WTC11 (cell line): ENCODE measurements at regions not wholly inside any gene's neighbourhood (a gene's known extent, or its start where the extent isn't known, plus 50 kb on each side); places are given as distances from the start of the nearest gene placed in this dataset.
"Not testable (repeated sequence)": the region's sequence is repeated elsewhere in the genome, so short reads cannot be mapped to it uniquely, and the experiment has no call there.

Experiments used
- ATAC-seq: fragments of 200-7000 bp; cut with Tn5 transposase; 2 replicates; pipeline ENCODE4 v1.10.0; 2021; ENCODE audit warnings: mild to moderate bottlenecking, moderate library complexity
- CTCF ChIA-PET: fragments of 300-600 bp; sonication (Branson Sonifier 250); formaldehyde crosslinking; loops from one replicate; lab custom pipeline; 2021; ENCODE audit warnings: antibody characterized with exemption; lab: Charles Lee
- POLR2A ChIA-PET: fragments of 350-600 bp; sonication (Branson Sonifier 250); formaldehyde crosslinking; loops from one replicate; lab custom pipeline; 2021; ENCODE audit warnings: antibody characterized with exemption; lab: Charles Lee
- DNase-seq: peaks from one replicate; pipeline ENCODE4 v3.0.0; 2021; ENCODE audit warnings: low spot score
- H3K27ac Mint-ChIP-seq: 2 replicates; pipeline ENCODE4 v1.8.0; 2021; ENCODE audit warnings: mixed read lengths
- H3K27me3 Mint-ChIP-seq: 2 replicates; pipeline ENCODE4 v1.8.0; 2021; ENCODE audit warnings: low read depth, mild to moderate bottlenecking, moderate library complexity, mixed read lengths
- H3K36me3 Mint-ChIP-seq: 2 replicates; pipeline ENCODE4 v1.8.0; 2021; ENCODE audit warnings: mixed read lengths
- H3K4me1 Mint-ChIP-seq: 2 replicates; pipeline ENCODE4 v1.8.0; 2022; ENCODE audit warnings: mixed read lengths
- H3K4me3 Mint-ChIP-seq: 2 replicates; pipeline ENCODE4 v1.8.0; 2021; ENCODE audit warnings: mild to moderate bottlenecking, moderate library complexity, mixed read lengths
- H3K9me3 Mint-ChIP-seq: 2 replicates; pipeline ENCODE4 v1.8.0; 2021; ENCODE audit warnings: mixed read lengths
- CREB1 ChIP-seq: sonication (generic); formaldehyde crosslinking; IDR thresholded peaks from 2 replicates; pipeline ENCODE4 v1.8.0; 2023; ENCODE audit warnings: mild to moderate bottlenecking, missing genetic modification reagents
- ETV6 ChIP-seq: sonication (generic); formaldehyde crosslinking; IDR thresholded peaks from 2 replicates; pipeline ENCODE4 v1.8.1; 2022; ENCODE audit warnings: mild to moderate bottlenecking, missing genetic modification reagents
- HMGA2 ChIP-seq: fragments of 250-450 bp; sonication (Bioruptor Pico); IDR thresholded peaks from 2 replicates; pipeline ENCODE4 v1.4.0; 2021; ENCODE audit warnings: mild to moderate bottlenecking, moderate library complexity
- NFATC4 ChIP-seq: fragments of 250-450 bp; sonication (Bioruptor Pico); IDR thresholded peaks from 2 replicates; pipeline ENCODE4 v1.9.0; 2021; ENCODE audit warnings: mild to moderate bottlenecking
- NFYB ChIP-seq: sonication (generic); formaldehyde crosslinking; conservative IDR thresholded peaks from 2 replicates; pipeline ENCODE4 v1.8.0; 2022; ENCODE audit warnings: low read depth, missing genetic modification reagents
- SMAD3 ChIP-seq: sonication (generic); formaldehyde crosslinking; IDR thresholded peaks from 2 replicates; pipeline ENCODE4 v1.8.0; 2022; ENCODE audit warnings: missing genetic modification reagents, mild to moderate bottlenecking, borderline replicate concordance
- SOX15 ChIP-seq: fragments of 250-450 bp; sonication (Bioruptor Pico); IDR thresholded peaks from 2 replicates; pipeline ENCODE4 v1.9.0; 2021; ENCODE audit warnings: mild to moderate bottlenecking
- TEAD1 ChIP-seq: sonication (generic); formaldehyde crosslinking; IDR thresholded peaks from 2 replicates; pipeline ENCODE4 v1.8.0; 2022; ENCODE audit warnings: mild to moderate bottlenecking, missing genetic modification reagents
- ZNF121 ChIP-seq: sonication (generic); formaldehyde crosslinking; IDR thresholded peaks from 2 replicates; pipeline ENCODE4 v1.8.0; 2023; ENCODE audit warnings: missing genetic modification reagents
- ZNF219 ChIP-seq: sonication (generic); formaldehyde crosslinking; IDR thresholded peaks from 2 replicates; pipeline ENCODE4 v1.8.0; 2023; ENCODE audit warnings: missing genetic modification reagents, mild to moderate bottlenecking, borderline replicate concordance
- ZNF263 ChIP-seq: sonication (generic); formaldehyde crosslinking; IDR thresholded peaks from 2 replicates; pipeline ENCODE4 v1.8.1; 2022; ENCODE audit warnings: low read depth, mild to moderate bottlenecking, moderate library complexity, missing genetic modification reagents
- ZNF423 ChIP-seq: fragments of 250-450 bp; sonication (Bioruptor Pico); IDR thresholded peaks from 2 replicates; pipeline ENCODE4 v2.1.2; 2022; ENCODE audit warnings: mild to moderate bottlenecking, moderate library complexity
- TF ChIP-seq, protein P1 (sequence below): sonication (generic); formaldehyde crosslinking; IDR thresholded peaks from 2 replicates; pipeline ENCODE4 v1.8.1; 2022; ENCODE audit warnings: low read depth, mild to moderate bottlenecking, moderate library complexity, missing genetic modification reagents, borderline replicate concordance
- TF ChIP-seq, protein P2 (sequence below): sonication (generic); formaldehyde crosslinking; conservative IDR thresholded peaks from 2 replicates; pipeline ENCODE4 v1.8.1; 2022; ENCODE audit warnings: mild to moderate bottlenecking, missing genetic modification reagents
- TF ChIP-seq, protein P3 (sequence below): sonication (generic); formaldehyde crosslinking; conservative IDR thresholded peaks from 2 replicates; pipeline ENCODE4 v1.8.1; 2023; ENCODE audit warnings: mild to moderate bottlenecking, low read depth, missing genetic modification reagents, moderate library complexity
- TF ChIP-seq, protein P4 (sequence below): sonication (generic); formaldehyde crosslinking; IDR thresholded peaks from 2 replicates; pipeline ENCODE4 v1.8.1; 2023; ENCODE audit warnings: mild to moderate bottlenecking, moderate library complexity, missing genetic modification reagents
- TF ChIP-seq, protein P5 (sequence below): sonication (generic); formaldehyde crosslinking; IDR thresholded peaks from 2 replicates; pipeline ENCODE4 v1.8.1; 2022; ENCODE audit warnings: mild to moderate bottlenecking, missing genetic modification reagents, moderate library complexity, borderline replicate concordance
- TF ChIP-seq, protein P6 (sequence below): sonication (generic); formaldehyde crosslinking; IDR thresholded peaks from 2 replicates; pipeline ENCODE4 v1.8.0; 2023; ENCODE audit warnings: missing genetic modification reagents, mild to moderate bottlenecking, borderline replicate concordance

DNA sequence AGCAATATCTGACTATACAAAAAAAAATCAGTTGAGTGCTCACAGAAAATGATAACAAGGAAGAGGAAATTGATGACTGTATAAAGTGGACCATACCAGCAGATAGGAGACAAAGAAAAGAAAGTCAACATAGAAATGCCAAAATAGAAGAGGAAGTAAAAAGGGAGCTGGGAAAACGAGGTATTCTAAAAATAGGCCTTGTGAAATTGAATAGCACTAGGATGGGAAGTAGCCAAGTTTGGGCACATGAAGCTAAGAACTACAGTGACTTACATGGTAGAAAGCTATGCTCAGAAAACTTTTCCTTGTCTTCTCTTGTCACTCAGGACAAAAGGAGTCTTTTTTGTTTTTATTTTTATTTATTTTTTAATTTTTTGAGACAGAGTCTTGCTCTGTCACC is 76.2 kb upstream of the APBB1IP start (continued):
- TF ChIP-seq, protein P1, sequence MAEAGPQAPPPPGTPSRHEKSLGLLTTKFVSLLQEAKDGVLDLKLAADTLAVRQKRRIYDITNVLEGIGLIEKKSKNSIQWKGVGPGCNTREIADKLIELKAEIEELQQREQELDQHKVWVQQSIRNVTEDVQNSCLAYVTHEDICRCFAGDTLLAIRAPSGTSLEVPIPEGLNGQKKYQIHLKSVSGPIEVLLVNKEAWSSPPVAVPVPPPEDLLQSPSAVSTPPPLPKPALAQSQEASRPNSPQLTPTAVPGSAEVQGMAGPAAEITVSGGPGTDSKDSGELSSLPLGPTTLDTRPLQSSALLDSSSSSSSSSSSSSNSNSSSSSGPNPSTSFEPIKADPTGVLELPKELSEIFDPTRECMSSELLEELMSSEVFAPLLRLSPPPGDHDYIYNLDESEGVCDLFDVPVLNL (CRISPR knock-in tag) = no peak
- TF ChIP-seq, protein P2, sequence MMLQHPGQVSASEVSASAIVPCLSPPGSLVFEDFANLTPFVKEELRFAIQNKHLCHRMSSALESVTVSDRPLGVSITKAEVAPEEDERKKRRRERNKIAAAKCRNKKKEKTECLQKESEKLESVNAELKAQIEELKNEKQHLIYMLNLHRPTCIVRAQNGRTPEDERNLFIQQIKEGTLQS (CRISPR knock-in tag) = no peak
- TF ChIP-seq ZNF219 (CRISPR knock-in tag) (no peak), ZNF263 (no peak), TEAD1 (CRISPR knock-in tag) (no peak), ZNF423 (no peak), ZNF121 (no peak), ETV6 (CRISPR knock-in tag) (no peak)

DNA sequence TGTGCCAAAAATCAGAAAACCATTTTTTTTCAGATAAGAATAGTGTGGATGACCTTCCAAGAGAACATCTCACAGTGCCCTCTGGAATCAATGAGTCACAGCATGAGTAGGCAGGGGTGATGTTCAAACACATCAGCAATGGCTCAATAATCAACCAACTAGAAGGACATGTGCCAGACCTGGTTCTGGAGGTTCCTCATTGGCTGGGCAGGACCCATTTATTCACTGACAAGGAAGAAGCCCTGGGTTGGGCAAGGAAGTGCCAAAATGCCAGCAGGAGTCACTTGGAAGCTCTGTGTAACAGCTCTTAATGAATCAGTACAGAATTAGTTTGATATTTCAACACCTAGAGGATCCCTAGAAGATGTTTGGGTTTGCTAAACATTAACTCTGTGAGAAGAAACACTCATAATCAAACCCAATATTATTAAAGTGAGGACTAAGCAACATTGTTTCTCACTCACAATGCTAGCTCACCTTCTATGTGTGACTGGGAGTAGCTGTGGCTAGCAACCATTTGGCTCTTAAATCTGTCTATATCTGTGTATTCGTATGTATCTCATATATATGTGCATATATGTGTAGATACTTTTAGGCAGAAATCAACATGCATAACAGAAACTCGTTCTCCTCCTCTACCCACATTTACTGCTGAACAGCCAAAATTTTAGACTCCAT is 72.3 kb upstream of the APBB1IP start:
- Mint-ChIP-seq H3K27me3 (peaks cover 8% of the 10 kb centered on the region), H3K4me1 (no peaks in the 10 kb centered on the region), H3K9me3 (peaks cover 12% of the 10 kb centered on the region), H3K36me3 (no peaks in the 10 kb centered on the region), H3K27ac (no peak overlapping the region), H3K4me3 (no peak overlapping the region)
- POLR2A ChIA-PET = no interaction called here
- no peak for ATAC-seq
- no peak for DNase-seq
- TF ChIP-seq NFATC4 (CRISPR knock-in tag) = no peak
- TF ChIP-seq, protein P3, sequence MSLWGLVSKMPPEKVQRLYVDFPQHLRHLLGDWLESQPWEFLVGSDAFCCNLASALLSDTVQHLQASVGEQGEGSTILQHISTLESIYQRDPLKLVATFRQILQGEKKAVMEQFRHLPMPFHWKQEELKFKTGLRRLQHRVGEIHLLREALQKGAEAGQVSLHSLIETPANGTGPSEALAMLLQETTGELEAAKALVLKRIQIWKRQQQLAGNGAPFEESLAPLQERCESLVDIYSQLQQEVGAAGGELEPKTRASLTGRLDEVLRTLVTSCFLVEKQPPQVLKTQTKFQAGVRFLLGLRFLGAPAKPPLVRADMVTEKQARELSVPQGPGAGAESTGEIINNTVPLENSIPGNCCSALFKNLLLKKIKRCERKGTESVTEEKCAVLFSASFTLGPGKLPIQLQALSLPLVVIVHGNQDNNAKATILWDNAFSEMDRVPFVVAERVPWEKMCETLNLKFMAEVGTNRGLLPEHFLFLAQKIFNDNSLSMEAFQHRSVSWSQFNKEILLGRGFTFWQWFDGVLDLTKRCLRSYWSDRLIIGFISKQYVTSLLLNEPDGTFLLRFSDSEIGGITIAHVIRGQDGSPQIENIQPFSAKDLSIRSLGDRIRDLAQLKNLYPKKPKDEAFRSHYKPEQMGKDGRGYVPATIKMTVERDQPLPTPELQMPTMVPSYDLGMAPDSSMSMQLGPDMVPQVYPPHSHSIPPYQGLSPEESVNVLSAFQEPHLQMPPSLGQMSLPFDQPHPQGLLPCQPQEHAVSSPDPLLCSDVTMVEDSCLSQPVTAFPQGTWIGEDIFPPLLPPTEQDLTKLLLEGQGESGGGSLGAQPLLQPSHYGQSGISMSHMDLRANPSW (CRISPR knock-in tag) = no peak
- TF ChIP-seq, protein P4, sequence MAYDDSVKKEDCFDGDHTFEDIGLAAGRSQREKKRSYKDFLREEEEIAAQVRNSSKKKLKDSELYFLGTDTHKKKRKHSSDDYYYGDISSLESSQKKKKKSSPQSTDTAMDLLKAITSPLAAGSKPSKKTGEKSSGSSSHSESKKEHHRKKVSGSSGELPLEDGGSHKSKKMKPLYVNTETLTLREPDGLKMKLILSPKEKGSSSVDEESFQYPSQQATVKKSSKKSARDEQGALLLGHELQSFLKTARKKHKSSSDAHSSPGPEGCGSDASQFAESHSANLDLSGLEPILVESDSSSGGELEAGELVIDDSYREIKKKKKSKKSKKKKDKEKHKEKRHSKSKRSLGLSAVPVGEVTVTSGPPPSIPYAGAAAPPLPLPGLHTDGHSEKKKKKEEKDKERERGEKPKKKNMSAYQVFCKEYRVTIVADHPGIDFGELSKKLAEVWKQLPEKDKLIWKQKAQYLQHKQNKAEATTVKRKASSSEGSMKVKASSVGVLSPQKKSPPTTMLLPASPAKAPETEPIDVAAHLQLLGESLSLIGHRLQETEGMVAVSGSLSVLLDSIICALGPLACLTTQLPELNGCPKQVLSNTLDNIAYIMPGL (CRISPR knock-in tag) = no peak
- TF ChIP-seq CREB1 (CRISPR knock-in tag) = no peak
- TF ChIP-seq SOX15 = no peak
- TF ChIP-seq, protein P2 (CRISPR knock-in tag) = no peak
- no peak for TF ChIP-seq NFYB (CRISPR knock-in tag)
- no peak for TF ChIP-seq HMGA2 (CRISPR knock-in tag)
- TF ChIP-seq, protein P5, sequence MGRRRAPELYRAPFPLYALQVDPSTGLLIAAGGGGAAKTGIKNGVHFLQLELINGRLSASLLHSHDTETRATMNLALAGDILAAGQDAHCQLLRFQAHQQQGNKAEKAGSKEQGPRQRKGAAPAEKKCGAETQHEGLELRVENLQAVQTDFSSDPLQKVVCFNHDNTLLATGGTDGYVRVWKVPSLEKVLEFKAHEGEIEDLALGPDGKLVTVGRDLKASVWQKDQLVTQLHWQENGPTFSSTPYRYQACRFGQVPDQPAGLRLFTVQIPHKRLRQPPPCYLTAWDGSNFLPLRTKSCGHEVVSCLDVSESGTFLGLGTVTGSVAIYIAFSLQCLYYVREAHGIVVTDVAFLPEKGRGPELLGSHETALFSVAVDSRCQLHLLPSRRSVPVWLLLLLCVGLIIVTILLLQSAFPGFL (CRISPR knock-in tag) = no peak
- TF ChIP-seq, protein P6, sequence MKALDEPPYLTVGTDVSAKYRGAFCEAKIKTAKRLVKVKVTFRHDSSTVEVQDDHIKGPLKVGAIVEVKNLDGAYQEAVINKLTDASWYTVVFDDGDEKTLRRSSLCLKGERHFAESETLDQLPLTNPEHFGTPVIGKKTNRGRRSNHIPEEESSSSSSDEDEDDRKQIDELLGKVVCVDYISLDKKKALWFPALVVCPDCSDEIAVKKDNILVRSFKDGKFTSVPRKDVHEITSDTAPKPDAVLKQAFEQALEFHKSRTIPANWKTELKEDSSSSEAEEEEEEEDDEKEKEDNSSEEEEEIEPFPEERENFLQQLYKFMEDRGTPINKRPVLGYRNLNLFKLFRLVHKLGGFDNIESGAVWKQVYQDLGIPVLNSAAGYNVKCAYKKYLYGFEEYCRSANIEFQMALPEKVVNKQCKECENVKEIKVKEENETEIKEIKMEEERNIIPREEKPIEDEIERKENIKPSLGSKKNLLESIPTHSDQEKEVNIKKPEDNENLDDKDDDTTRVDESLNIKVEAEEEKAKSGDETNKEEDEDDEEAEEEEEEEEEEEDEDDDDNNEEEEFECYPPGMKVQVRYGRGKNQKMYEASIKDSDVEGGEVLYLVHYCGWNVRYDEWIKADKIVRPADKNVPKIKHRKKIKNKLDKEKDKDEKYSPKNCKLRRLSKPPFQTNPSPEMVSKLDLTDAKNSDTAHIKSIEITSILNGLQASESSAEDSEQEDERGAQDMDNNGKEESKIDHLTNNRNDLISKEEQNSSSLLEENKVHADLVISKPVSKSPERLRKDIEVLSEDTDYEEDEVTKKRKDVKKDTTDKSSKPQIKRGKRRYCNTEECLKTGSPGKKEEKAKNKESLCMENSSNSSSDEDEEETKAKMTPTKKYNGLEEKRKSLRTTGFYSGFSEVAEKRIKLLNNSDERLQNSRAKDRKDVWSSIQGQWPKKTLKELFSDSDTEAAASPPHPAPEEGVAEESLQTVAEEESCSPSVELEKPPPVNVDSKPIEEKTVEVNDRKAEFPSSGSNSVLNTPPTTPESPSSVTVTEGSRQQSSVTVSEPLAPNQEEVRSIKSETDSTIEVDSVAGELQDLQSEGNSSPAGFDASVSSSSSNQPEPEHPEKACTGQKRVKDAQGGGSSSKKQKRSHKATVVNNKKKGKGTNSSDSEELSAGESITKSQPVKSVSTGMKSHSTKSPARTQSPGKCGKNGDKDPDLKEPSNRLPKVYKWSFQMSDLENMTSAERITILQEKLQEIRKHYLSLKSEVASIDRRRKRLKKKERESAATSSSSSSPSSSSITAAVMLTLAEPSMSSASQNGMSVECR (CRISPR knock-in tag) = no peak
- TF ChIP-seq SMAD3 (CRISPR knock-in tag) = no peak
- CTCF ChIA-PET = interaction anchor here (1.1 kb wide), 1 partner anchor 169 kb away, joined by 3 read pairs; no protein-coding TSS in a partner anchor

DNA sequence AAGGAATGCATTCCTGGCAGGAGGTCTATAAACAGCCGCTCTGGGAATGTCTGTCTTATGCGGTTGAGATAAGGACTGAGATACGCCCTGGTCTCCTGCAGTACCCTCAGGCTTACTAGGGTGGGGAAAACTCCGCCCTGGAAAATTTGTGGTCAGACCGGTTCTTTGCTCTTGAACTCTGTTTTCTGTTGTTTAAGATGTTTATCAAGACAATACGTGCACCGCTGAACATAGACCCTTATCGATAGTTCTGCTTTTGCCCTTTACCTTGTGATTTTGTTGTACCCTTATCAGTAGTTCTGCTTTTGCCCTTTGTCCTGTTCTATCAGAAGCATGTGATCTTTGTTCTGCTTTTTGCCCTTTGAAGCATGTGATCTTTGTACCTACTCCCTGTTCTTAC is 71.1 kb upstream of the APBB1IP start:
- H3K4me3 Mint-ChIP-seq, H3K36me3 Mint-ChIP-seq, H3K4me1 Mint-ChIP-seq, H3K27ac Mint-ChIP-seq, DNase-seq, POLR2A ChIA-PET, ATAC-seq, H3K27me3 Mint-ChIP-seq: not testable (repeated sequence)
- peaks cover 12% of the 10 kb centered on the region for H3K9me3 Mint-ChIP-seq
- CTCF ChIA-PET = interaction anchor here (0.7 to 0.9 kb wide), 2 partner anchors 23 to 25 kb away, joined by 3 read pairs; no protein-coding TSS in a partner anchor
